H9 (cell line): ENCODE measurements at regions not wholly inside any gene's neighbourhood (a gene's known extent, or its start where the extent isn't known, plus 50 kb on each side); places are given as distances from the start of the nearest gene placed in this dataset.

Source experiments
- DNase-seq: peaks from one replicate; pipeline ENCODE4 v3.0.0-alpha.2; 2017
- H2AFZ ChIP-seq: one replicate; pipeline ENCODE4 v1.6.1; 2013; ENCODE audit warnings: mild to moderate bottlenecking, low read length, control low read depth, moderate library complexity
- H2AK5ac ChIP-seq: 2 replicates; pipeline ENCODE4 v1.6.1; 2013; ENCODE audit warnings: low read length, control low read depth, mixed read lengths; ENCODE audit not compliant: insufficient read length
- H2BK120ac ChIP-seq: one replicate; pipeline ENCODE4 v1.6.1; 2013; ENCODE audit warnings: low read depth, mild to moderate bottlenecking, low read length, control low read depth, inconsistent platforms; ENCODE audit not compliant: poor library complexity, severe bottlenecking
- H2BK12ac ChIP-seq: 2 replicates; pipeline ENCODE4 v1.6.1; 2013; ENCODE audit warnings: low read length, control low read depth, mixed read lengths, low read depth; ENCODE audit not compliant: insufficient read length
- H2BK15ac ChIP-seq: 2 replicates; pipeline ENCODE4 v1.6.1; 2013; ENCODE audit warnings: low read depth, low read length, control low read depth
- H2BK20ac ChIP-seq: one replicate; pipeline ENCODE4 v1.6.1; 2013; ENCODE audit warnings: low read depth, mild to moderate bottlenecking, low read length, control low read depth, inconsistent platforms; ENCODE audit not compliant: poor library complexity, severe bottlenecking
- H2BK5ac ChIP-seq: 2 replicates; pipeline ENCODE4 v1.6.1; 2013; ENCODE audit warnings: low read length, control low read depth, mixed read lengths; ENCODE audit not compliant: insufficient read length
- H3K14ac ChIP-seq: 2 replicates; pipeline ENCODE4 v1.6.1; 2013; ENCODE audit warnings: low read length, control low read depth; ENCODE audit not compliant: insufficient read depth
- H3K18ac ChIP-seq: 2 replicates; pipeline ENCODE4 v1.6.1; 2013; ENCODE audit warnings: low read depth, mild to moderate bottlenecking, mixed read lengths, low read length, control low read depth; ENCODE audit not compliant: insufficient read length
- H3K23ac ChIP-seq: 2 replicates; pipeline ENCODE4 v1.6.1; 2013; ENCODE audit warnings: low read length, control low read depth, mixed read lengths, low read depth; ENCODE audit not compliant: insufficient read length
- H3K23me2 ChIP-seq: 2 replicates; pipeline ENCODE4 v1.6.1; 2013; ENCODE audit warnings: low read depth, mild to moderate bottlenecking, mixed read lengths, low read length, control low read depth; ENCODE audit not compliant: insufficient read length, poor library complexity, severe bottlenecking
- H3K27ac ChIP-seq: 2 replicates; pipeline ENCODE4 v1.5.1; 2013; ENCODE audit warnings: low read length, control low read depth, mixed read lengths, low read depth; ENCODE audit not compliant: insufficient read length
- H3K27me3 ChIP-seq: 2 replicates; pipeline ENCODE4 v1.6.1; 2013; ENCODE audit warnings: low read length, control low read depth, inconsistent platforms; ENCODE audit not compliant: insufficient read depth
- H3K4ac ChIP-seq: 2 replicates; pipeline ENCODE4 v1.6.1; 2013; ENCODE audit warnings: low read depth, mild to moderate bottlenecking, control low read depth, inconsistent platforms, low read length, moderate library complexity
- H3K4me1 ChIP-seq: 2 replicates; pipeline ENCODE4 v1.6.1; 2013; ENCODE audit warnings: low read length, control low read depth, inconsistent platforms; ENCODE audit not compliant: insufficient read depth
- H3K4me2 ChIP-seq: 2 replicates; pipeline ENCODE4 v1.6.1; 2013; ENCODE audit warnings: low read length, control low read depth, mixed read lengths; ENCODE audit not compliant: insufficient read length, insufficient read depth
- H3K56ac ChIP-seq: 2 replicates; pipeline ENCODE4 v1.6.1; 2013; ENCODE audit warnings: low read depth, mild to moderate bottlenecking, mixed read lengths, low read length, control low read depth; ENCODE audit not compliant: insufficient read length
- H3K79me1 ChIP-seq: 2 replicates; pipeline ENCODE4 v1.6.1; 2013; ENCODE audit warnings: low read depth, mild to moderate bottlenecking, moderate library complexity, low read length, control low read depth, inconsistent platforms; ENCODE audit not compliant: insufficient read depth, poor library complexity, severe bottlenecking
- H3K79me2 ChIP-seq: 2 replicates; pipeline ENCODE4 v1.6.1; 2013; ENCODE audit warnings: low read length, control low read depth, inconsistent platforms; ENCODE audit not compliant: insufficient read depth
- H3K9ac ChIP-seq: 2 replicates; pipeline ENCODE4 v1.6.1; 2013; ENCODE audit warnings: low read length, control low read depth, mixed read lengths; ENCODE audit not compliant: insufficient read length; ENCODE audit errors: extremely low read depth
- H3K9me3 ChIP-seq: one replicate; pipeline ENCODE4 v1.6.1; 2013; ENCODE audit warnings: low read depth, low read length, inconsistent platforms; ENCODE audit not compliant: control insufficient read depth
- H3T11ph ChIP-seq: one replicate; pipeline ENCODE4 v1.6.1; 2013; ENCODE audit warnings: mild to moderate bottlenecking, low read length, control low read depth, inconsistent platforms
- H4K20me1 ChIP-seq: one replicate; pipeline ENCODE4 v1.6.1; 2013; ENCODE audit not compliant: control insufficient read depth, insufficient read length, insufficient read depth
- H4K5ac ChIP-seq: 2 replicates; pipeline ENCODE4 v1.6.1; 2013; ENCODE audit warnings: low read depth, mild to moderate bottlenecking, mixed read lengths, low read length, control low read depth; ENCODE audit not compliant: insufficient read length
- H4K8ac ChIP-seq: replicated peaks from 2 replicates; pipeline ENCODE4 v1.6.1; 2013; ENCODE audit warnings: low read length, control low read depth, mixed read lengths, low read depth; ENCODE audit not compliant: insufficient read length
- H4K91ac ChIP-seq: 2 replicates; pipeline ENCODE4 v1.6.1; 2013; ENCODE audit warnings: low read depth, mild to moderate bottlenecking, moderate library complexity, mixed read lengths, low read length, control low read depth; ENCODE audit not compliant: insufficient read length
- H3K27ac Mint-ChIP-seq, 3 experiments: 2 replicates in 2 of 3; 3 replicates in 1 of 3; pipeline ENCODE4 v1.8.0; 2020 to 2021; ENCODE audit warnings: mixed read lengths in 3 of 3, mild to moderate bottlenecking in 1 of 3, moderate library complexity in 1 of 3
- H3K27me3 Mint-ChIP-seq: 2 replicates; pipeline ENCODE4 v1.8.0; 2021; ENCODE audit warnings: low read depth, mild to moderate bottlenecking, moderate library complexity, mixed read lengths
- H3K36me3 Mint-ChIP-seq, 3 experiments: 2 replicates in 2 of 3; 3 replicates in 1 of 3; pipeline ENCODE4 v1.8.0; 2020 to 2021; ENCODE audit warnings: low read depth in 3 of 3, mixed read lengths in 3 of 3; ENCODE audit not compliant: insufficient read depth in 1 of 3
- H3K4me1 Mint-ChIP-seq, 2 experiments: 2 replicates each; pipeline ENCODE4 v1.8.0; 2020; ENCODE audit warnings: mixed read lengths in 2 of 2
- H3K4me3 Mint-ChIP-seq, 2 experiments: 2 replicates in 1 of 2; 3 replicates in 1 of 2; pipeline ENCODE4 v1.8.0; 2020 to 2021; ENCODE audit warnings: mild to moderate bottlenecking in 2 of 2, mixed read lengths in 2 of 2, moderate library complexity in 1 of 2
- H3K9me3 Mint-ChIP-seq, 2 experiments: 2 replicates in 1 of 2; 3 replicates in 1 of 2; pipeline ENCODE4 v1.8.0; 2020; ENCODE audit warnings: mild to moderate bottlenecking in 2 of 2, mixed read lengths in 2 of 2, moderate library complexity in 1 of 2
- CTCF ChIP-seq: fragments of 200-600 bp; sonication (generic); conservative IDR thresholded peaks from 3 replicates; pipeline ENCODE4 v1.8.0; 2021; ENCODE audit warnings: antibody characterized with exemption, mild to moderate bottlenecking
- WGBS: extraction: QIAGEN DNeasy Blood & Tissue Kit; methylation state at CpG from one replicate; pipeline ENCODE4 v1.1.7; 2013; ENCODE audit warnings: missing lambda C conversion rate, low lambda C conversion rate, mixed read lengths; ENCODE audit not compliant: insufficient read length; ENCODE audit errors: extremely low coverage; 5-methylcytosine and 5-hydroxymethylcytosine counted together

- H3K23me2 ChIP-seq = no peaks in the 10 kb centered on the region
- H2BK20ac ChIP-seq = no peak overlapping the region
- Mint-ChIP-seq H3K4me3 (no peak overlapping the region), H3K36me3 (no peaks in the 10 kb centered on the region), H3K4me1 (peaks cover 7 to 8% of the 10 kb centered on the region in 2 experiments; a peak in 3 of 4 replicates), H3K27ac (no peak overlapping the region), H3K27me3 (no peaks in the 10 kb centered on the region), H3K9me3 (no peaks in the 10 kb centered on the region)
- TF ChIP-seq CTCF = no peak
- no peak for DNase-seq
- no peak overlapping the region for H3K4ac ChIP-seq
- no peak overlapping the region for H3T11ph ChIP-seq
- H3K79me2 ChIP-seq = no peaks in the 10 kb centered on the region
- H4K5ac ChIP-seq = no peak overlapping the region
- H2BK12ac ChIP-seq = no peak overlapping the region
- no peak overlapping the region for H2BK5ac ChIP-seq
- H3K9ac ChIP-seq = no peak overlapping the region
- H3K9me3 ChIP-seq = no peaks in the 10 kb centered on the region
- H3K27me3 ChIP-seq = no peaks in the 10 kb centered on the region
- no peaks in the 10 kb centered on the region for H3K79me1 ChIP-seq
- no peak overlapping the region for H4K91ac ChIP-seq
- no peaks in the 10 kb centered on the region for H4K20me1 ChIP-seq
- H4K8ac ChIP-seq = no peak overlapping the region
- no peak overlapping the region for H3K56ac ChIP-seq
- no peak overlapping the region for H3K4me2 ChIP-seq
- no CpG with 5 or more reads among the region's 4 CpGs for WGBS
- H3K27ac ChIP-seq = no peak overlapping the region
- H3K23ac ChIP-seq = no peak overlapping the region
- H3K14ac ChIP-seq = no peak overlapping the region
- H2AFZ ChIP-seq = no peak overlapping the region
- H2BK15ac ChIP-seq = no peak overlapping the region
- H3K18ac ChIP-seq = no peak overlapping the region
- H2BK120ac ChIP-seq = no peak overlapping the region
- H2AK5ac ChIP-seq = no peak overlapping the region
- H3K4me1 ChIP-seq = peaks cover 5% of the 10 kb centered on the region; the same call in 1 of the 2 replicates
Measured at GRCh38 chr3:180378496-180378895, 223.5 kb upstream of the TTC14 start.
